A673 (cell line): ENCODE measurements at regions not wholly inside any gene's neighbourhood (a gene's known extent, or its start where the extent isn't known, plus 50 kb on each side); places are given as distances from the start of the nearest gene placed in this dataset.

Source experiments
- EZH2 ChIP-seq: fragments of 200-600 bp; sonication (generic); IDR thresholded peaks from 2 replicates; pipeline ENCODE4 v1.6.1; 2017; ENCODE audit warnings: borderline replicate concordance, low read depth, mild to moderate bottlenecking, mixed read lengths, antibody characterized with exemption, low read length; ENCODE audit not compliant: poor library complexity, severe bottlenecking
- TF ChIP-seq, protein P1 (sequence below): fragments of 300-800, 200-600 bp; sonication (generic); conservative IDR thresholded peaks from 2 replicates; pipeline ENCODE4 v1.5.1; 2017; ENCODE audit warnings: low read depth, mild to moderate bottlenecking, antibody characterized with exemption, low read length, moderate library complexity, mixed read lengths

DNA sequence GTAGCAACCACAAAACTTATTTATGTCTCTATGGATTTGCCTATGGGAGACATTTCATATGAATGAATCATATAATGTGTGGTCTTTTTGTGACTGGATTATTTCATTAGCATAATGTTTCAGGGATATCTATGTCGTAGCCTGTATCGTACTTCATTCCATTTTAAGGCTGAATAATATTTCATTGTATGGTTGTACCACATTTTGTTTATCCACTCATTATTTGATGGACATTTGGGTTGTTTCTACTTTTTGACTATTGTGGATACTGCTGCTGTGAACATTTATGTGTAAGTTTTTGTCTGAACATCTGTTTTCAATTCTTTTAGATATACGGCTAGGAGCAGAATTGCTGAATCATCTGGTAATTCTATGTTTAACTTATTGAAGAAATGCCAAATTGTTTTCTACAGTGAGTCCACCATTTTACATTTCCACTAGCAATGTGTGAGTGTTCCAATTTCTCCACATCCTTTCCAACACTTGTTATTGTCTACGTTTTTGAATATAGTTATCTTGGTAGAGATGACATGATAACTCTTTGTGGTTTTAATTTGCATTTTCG lies 134.4 kb upstream of the DAZL start:
- TF ChIP-seq, protein P1, sequence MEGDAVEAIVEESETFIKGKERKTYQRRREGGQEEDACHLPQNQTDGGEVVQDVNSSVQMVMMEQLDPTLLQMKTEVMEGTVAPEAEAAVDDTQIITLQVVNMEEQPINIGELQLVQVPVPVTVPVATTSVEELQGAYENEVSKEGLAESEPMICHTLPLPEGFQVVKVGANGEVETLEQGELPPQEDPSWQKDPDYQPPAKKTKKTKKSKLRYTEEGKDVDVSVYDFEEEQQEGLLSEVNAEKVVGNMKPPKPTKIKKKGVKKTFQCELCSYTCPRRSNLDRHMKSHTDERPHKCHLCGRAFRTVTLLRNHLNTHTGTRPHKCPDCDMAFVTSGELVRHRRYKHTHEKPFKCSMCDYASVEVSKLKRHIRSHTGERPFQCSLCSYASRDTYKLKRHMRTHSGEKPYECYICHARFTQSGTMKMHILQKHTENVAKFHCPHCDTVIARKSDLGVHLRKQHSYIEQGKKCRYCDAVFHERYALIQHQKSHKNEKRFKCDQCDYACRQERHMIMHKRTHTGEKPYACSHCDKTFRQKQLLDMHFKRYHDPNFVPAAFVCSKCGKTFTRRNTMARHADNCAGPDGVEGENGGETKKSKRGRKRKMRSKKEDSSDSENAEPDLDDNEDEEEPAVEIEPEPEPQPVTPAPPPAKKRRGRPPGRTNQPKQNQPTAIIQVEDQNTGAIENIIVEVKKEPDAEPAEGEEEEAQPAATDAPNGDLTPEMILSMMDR: no peak
- TF ChIP-seq EZH2: no peak
